GM23338 (cell line): ENCODE measurements at regions not wholly inside any gene's neighbourhood (a gene's known extent, or its start where the extent isn't known, plus 50 kb on each side); places are given as distances from the start of the nearest gene placed in this dataset.

Experiments
- POLR2AphosphoS5 ChIP-seq: IDR thresholded peaks from 2 replicates; pipeline ENCODE4 v1.6.1; 2016; ENCODE audit warnings: antibody characterized with exemption, low read depth
- ZNF331 ChIP-seq: fragments of 250-450 bp; sonication (Bioruptor Pico); IDR thresholded peaks from 2 replicates; pipeline ENCODE4 v1.5.0; 2020; ENCODE audit warnings: low read depth, mild to moderate bottlenecking, moderate library complexity
- TF ChIP-seq, protein P1 (sequence below), 2 experiments: fragments of 200-600 bp in 1 of 2; sonication (generic) in 1 of 2; conservative IDR thresholded peaks; 2 replicates each; pipeline versions ENCODE4 v1.5.1 to v1.6.1; 2016 to 2017; ENCODE audit warnings: antibody characterized with exemption in 2 of 2, low read depth in 2 of 2, mild to moderate bottlenecking in 2 of 2, moderate library complexity in 1 of 2

DNA sequence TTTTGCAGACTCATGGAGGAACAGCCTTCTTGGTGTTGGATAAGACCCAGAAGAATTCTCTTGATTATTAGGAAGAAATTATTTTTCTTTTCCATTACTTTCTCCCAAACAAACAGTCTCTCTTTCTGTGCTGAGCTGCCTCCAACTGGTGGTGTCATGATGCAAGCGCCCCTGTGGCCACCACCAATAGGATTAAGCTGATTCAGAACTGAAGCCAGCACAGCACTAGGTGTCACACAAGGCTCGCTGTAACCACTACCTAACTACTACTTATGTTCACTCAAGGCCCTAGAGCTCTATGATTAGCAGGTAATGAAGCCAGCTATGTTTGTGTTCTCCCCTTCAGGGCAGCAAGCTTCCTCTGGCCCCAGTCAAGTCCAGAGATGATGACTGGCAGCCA lies 123.4 kb downstream of the HTR1B start:
- TF ChIP-seq, protein P1, sequence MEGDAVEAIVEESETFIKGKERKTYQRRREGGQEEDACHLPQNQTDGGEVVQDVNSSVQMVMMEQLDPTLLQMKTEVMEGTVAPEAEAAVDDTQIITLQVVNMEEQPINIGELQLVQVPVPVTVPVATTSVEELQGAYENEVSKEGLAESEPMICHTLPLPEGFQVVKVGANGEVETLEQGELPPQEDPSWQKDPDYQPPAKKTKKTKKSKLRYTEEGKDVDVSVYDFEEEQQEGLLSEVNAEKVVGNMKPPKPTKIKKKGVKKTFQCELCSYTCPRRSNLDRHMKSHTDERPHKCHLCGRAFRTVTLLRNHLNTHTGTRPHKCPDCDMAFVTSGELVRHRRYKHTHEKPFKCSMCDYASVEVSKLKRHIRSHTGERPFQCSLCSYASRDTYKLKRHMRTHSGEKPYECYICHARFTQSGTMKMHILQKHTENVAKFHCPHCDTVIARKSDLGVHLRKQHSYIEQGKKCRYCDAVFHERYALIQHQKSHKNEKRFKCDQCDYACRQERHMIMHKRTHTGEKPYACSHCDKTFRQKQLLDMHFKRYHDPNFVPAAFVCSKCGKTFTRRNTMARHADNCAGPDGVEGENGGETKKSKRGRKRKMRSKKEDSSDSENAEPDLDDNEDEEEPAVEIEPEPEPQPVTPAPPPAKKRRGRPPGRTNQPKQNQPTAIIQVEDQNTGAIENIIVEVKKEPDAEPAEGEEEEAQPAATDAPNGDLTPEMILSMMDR (conservative IDR thresholded peaks at IDR 0.05; ENCODE audit: low read depth in 2 of 2): peak in 1 of 2 experiments; percentile 21; a peak in 1 of 4 replicates
- TF ChIP-seq POLR2AphosphoS5: no peak
- TF ChIP-seq ZNF331: no peak
